ENCODE measurements at regions not wholly inside any gene's neighbourhood (a gene's known extent, or its start where the extent isn't known, plus 50 kb on each side); places are given as distances from the start of the nearest gene placed in this dataset.

DNA sequence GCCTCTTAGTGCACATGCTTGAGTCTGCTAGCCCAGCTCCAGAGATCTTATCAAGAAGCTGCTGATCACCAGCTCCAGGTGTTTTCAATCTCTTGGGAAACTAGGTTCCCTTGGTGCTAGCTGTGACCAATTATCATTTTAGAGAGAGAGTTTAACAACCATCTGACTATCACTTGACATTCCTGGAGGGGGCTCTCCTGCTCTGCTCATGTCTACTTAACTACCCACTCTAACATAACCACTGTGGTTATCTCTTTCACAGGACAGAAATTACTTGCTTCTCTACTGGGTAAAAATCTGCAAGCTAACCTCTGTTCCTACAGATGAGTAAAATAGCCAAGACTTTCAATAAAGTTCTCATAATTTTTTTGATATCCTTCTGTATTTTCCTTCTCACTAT, 823.4 kb upstream of the GJE1 start:
- TF ChIP-seq, protein P1, sequence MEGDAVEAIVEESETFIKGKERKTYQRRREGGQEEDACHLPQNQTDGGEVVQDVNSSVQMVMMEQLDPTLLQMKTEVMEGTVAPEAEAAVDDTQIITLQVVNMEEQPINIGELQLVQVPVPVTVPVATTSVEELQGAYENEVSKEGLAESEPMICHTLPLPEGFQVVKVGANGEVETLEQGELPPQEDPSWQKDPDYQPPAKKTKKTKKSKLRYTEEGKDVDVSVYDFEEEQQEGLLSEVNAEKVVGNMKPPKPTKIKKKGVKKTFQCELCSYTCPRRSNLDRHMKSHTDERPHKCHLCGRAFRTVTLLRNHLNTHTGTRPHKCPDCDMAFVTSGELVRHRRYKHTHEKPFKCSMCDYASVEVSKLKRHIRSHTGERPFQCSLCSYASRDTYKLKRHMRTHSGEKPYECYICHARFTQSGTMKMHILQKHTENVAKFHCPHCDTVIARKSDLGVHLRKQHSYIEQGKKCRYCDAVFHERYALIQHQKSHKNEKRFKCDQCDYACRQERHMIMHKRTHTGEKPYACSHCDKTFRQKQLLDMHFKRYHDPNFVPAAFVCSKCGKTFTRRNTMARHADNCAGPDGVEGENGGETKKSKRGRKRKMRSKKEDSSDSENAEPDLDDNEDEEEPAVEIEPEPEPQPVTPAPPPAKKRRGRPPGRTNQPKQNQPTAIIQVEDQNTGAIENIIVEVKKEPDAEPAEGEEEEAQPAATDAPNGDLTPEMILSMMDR (IDR thresholded peaks at IDR 0.05) = peak in 1 of 6 experiments; percentile 11
- no peak for TF ChIP-seq POLR2A (IDR thresholded peaks at IDR 0.05)

Measured in Peyer's patch (tissue), 4 donors.